Effector memory CD4-positive, alpha-beta T cell (primary cell): ENCODE measurements at regions not wholly inside any gene's neighbourhood (a gene's known extent, or its start where the extent isn't known, plus 50 kb on each side); places are given as distances from the start of the nearest gene placed in this dataset.

ENCODE experiments used
- DNase-seq, 3 donors: peaks; one replicate each; pipeline ENCODE4 v3.0.0-alpha.2; 2020
- H3K27ac ChIP-seq: 2 replicates; pipeline ENCODE4 v1.7.0; 2013; ENCODE audit warnings: mild to moderate bottlenecking, low read length, moderate library complexity; ENCODE audit not compliant: insufficient read depth, poor library complexity, severe bottlenecking
- H3K27me3 ChIP-seq: replicated peaks from 2 replicates; pipeline ENCODE4 v1.7.0; 2013; ENCODE audit warnings: mild to moderate bottlenecking, low read length; ENCODE audit not compliant: insufficient read depth, control insufficient read depth, poor library complexity, severe bottlenecking
- H3K36me3 ChIP-seq: 2 replicates; pipeline ENCODE4 v1.7.0; 2013; ENCODE audit warnings: mild to moderate bottlenecking, low read length, moderate library complexity; ENCODE audit not compliant: control insufficient read depth, insufficient read depth
- H3K4me1 ChIP-seq: 2 replicates; pipeline ENCODE4 v1.7.0; 2013; ENCODE audit warnings: low read length, mild to moderate bottlenecking; ENCODE audit not compliant: control insufficient read depth, insufficient read depth, poor library complexity, severe bottlenecking
- H3K4me3 ChIP-seq: 2 replicates; pipeline ENCODE4 v1.7.0; 2013; ENCODE audit warnings: low read length, low read depth, mild to moderate bottlenecking; ENCODE audit not compliant: insufficient read depth, poor library complexity, severe bottlenecking
- H3K9me3 ChIP-seq: 2 replicates; pipeline ENCODE4 v1.7.0; 2013; ENCODE audit warnings: mild to moderate bottlenecking, low read length, moderate library complexity; ENCODE audit not compliant: control insufficient read depth

- H3K4me1 ChIP-seq: peaks cover 27% of the 10 kb centered on the region
- H3K27ac ChIP-seq: peak overlapping the region; percentile 20
- no peak overlapping the region for H3K4me3 ChIP-seq
- no peaks in the 10 kb centered on the region for H3K36me3 ChIP-seq
- DNase-seq: no peak
- H3K9me3 ChIP-seq: no peaks in the 10 kb centered on the region
- no peaks in the 10 kb centered on the region for H3K27me3 ChIP-seq
Observed at GRCh38 chr2:134183679-134184078, 70.2 kb upstream of the MGAT5 start.

- Histone ChIP-seq H3K27me3 (no peaks in the 10 kb centered on the region), H3K27ac (no peak overlapping the region), H3K36me3 (no peaks in the 10 kb centered on the region), H3K4me3 (no peak overlapping the region), H3K4me1 (peaks cover 33% of the 10 kb centered on the region), H3K9me3 (no peaks in the 10 kb centered on the region)
- no peak for DNase-seq
Observed at GRCh38 chr2:134185639-134186038, 68.2 kb upstream of the MGAT5 start.

- Histone ChIP-seq H3K36me3 (no peaks in the 10 kb centered on the region), H3K9me3 (no peaks in the 10 kb centered on the region), H3K27me3 (no peaks in the 10 kb centered on the region), H3K4me1 (peaks cover 28% of the 10 kb centered on the region), H3K27ac (no peak overlapping the region), H3K4me3 (no peak overlapping the region)
- DNase-seq: no peak
Observed at GRCh38 chr2:134189009-134189720, 64.7 kb upstream of the MGAT5 start.

- Histone ChIP-seq H3K4me1 (peaks cover 20% of the 10 kb centered on the region), H3K9me3 (no peaks in the 10 kb centered on the region)
- no peak for DNase-seq
Observed at GRCh38 chr2:134190062-134190806, 63.6 kb upstream of the MGAT5 start.

GRCh38 chr2:134190807-134191203 lies 63.1 kb upstream of the MGAT5 start:
- H3K27me3 ChIP-seq: no peaks in the 10 kb centered on the region
- no peak for DNase-seq
- H3K4me1 ChIP-seq: peaks cover 22% of the 10 kb centered on the region
- no peak overlapping the region for H3K27ac ChIP-seq
- H3K9me3 ChIP-seq: no peaks in the 10 kb centered on the region
- no peak overlapping the region for H3K4me3 ChIP-seq
- H3K36me3 ChIP-seq: no peaks in the 10 kb centered on the region

More at GRCh38 chr2:134190062-134190806, 63.6 kb upstream of the MGAT5 start:
- Histone ChIP-seq H3K27ac (no peak overlapping the region), H3K36me3 (no peaks in the 10 kb centered on the region), H3K4me3 (no peak overlapping the region), H3K27me3 (no peaks in the 10 kb centered on the region)

- no peak overlapping the region for H3K4me3 ChIP-seq
- no peak for DNase-seq
- no peaks in the 10 kb centered on the region for H3K9me3 ChIP-seq
- no peak overlapping the region for H3K27ac ChIP-seq
- H3K4me1 ChIP-seq: peaks cover 23% of the 10 kb centered on the region
- no peaks in the 10 kb centered on the region for H3K27me3 ChIP-seq
- no peaks in the 10 kb centered on the region for H3K36me3 ChIP-seq
Observed at GRCh38 chr2:134191835-134192234, 62.0 kb upstream of the MGAT5 start.

- H3K4me1 ChIP-seq: peaks cover 33% of the 10 kb centered on the region
- H3K36me3 ChIP-seq: no peaks in the 10 kb centered on the region
- no peaks in the 10 kb centered on the region for H3K27me3 ChIP-seq
- H3K27ac ChIP-seq: no peak overlapping the region
- no peaks in the 10 kb centered on the region for H3K9me3 ChIP-seq
- no peak overlapping the region for H3K4me3 ChIP-seq
- no peak for DNase-seq
Observed at GRCh38 chr2:134193006-134193405, 60.9 kb upstream of the MGAT5 start.

- Histone ChIP-seq H3K36me3 (no peaks in the 10 kb centered on the region), H3K4me1 (peaks cover 37% of the 10 kb centered on the region), H3K27ac (no peak overlapping the region), H3K9me3 (no peaks in the 10 kb centered on the region), H3K27me3 (no peaks in the 10 kb centered on the region), H3K4me3 (no peak overlapping the region)
- DNase-seq: no peak
Observed at GRCh38 chr2:134194519-134194918, 59.4 kb upstream of the MGAT5 start.

GRCh38 chr2:134195341-134195740 lies 58.5 kb upstream of the MGAT5 start:
- Histone ChIP-seq H3K27ac (no peak overlapping the region), H3K4me3 (no peak overlapping the region), H3K36me3 (no peaks in the 10 kb centered on the region), H3K9me3 (no peaks in the 10 kb centered on the region), H3K4me1 (peaks cover 30% of the 10 kb centered on the region), H3K27me3 (no peaks in the 10 kb centered on the region)
- no peak for DNase-seq

- Histone ChIP-seq H3K4me3 (no peak overlapping the region), H3K27ac (no peak overlapping the region), H3K27me3 (no peaks in the 10 kb centered on the region), H3K36me3 (no peaks in the 10 kb centered on the region), H3K9me3 (no peaks in the 10 kb centered on the region), H3K4me1 (peaks cover 42% of the 10 kb centered on the region)
- DNase-seq: no peak
Observed at GRCh38 chr2:134197445-134197844, 56.4 kb upstream of the MGAT5 start.
